H1 (cell line): ENCODE measurements at regions not wholly inside any gene's neighbourhood (a gene's known extent, or its start where the extent isn't known, plus 50 kb on each side); places are given as distances from the start of the nearest gene placed in this dataset.

Experiments
- BRCA1 ChIP-seq: IDR thresholded peaks from 2 replicates; pipeline ENCODE4 v1.6.1; 2012; ENCODE audit warnings: low read depth, low read length, improper control_type of control experiment
- SIN3A ChIP-seq, 2 experiments: IDR thresholded peaks in 1 of 2; conservative IDR thresholded peaks in 1 of 2; 2 replicates each; pipeline ENCODE4 v1.6.1; 2011 to 2012; ENCODE audit warnings: low read length in 2 of 2, improper control_type of control experiment in 1 of 2, low read depth in 1 of 2, mild to moderate bottlenecking in 1 of 2

DNA sequence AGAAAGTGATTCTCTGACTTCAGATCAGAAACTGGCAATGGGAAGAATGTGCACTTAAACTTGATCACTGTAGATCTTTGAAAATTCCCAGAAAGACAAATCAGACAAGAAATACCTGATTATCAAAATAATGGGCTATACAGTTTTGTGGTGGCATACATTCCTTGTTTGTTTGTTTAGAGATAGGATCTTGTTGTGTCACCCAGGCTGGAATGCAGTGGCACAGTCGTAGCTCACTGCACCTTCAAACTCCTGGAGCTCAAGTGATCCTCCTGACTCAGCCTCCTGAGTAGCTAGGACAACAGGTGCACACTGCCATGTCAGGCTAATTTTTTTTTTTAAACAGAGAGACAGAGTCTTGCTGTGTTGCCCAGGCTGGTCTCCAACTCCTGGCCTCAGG, 81.0 kb upstream of the SPRY1 start (continued):
- no peak for TF ChIP-seq BRCA1
- no peak for TF ChIP-seq SIN3A (conservative IDR thresholded peaks at IDR 0.05 in 1 of 2, IDR thresholded peaks at IDR 0.05 in 1 of 2; ENCODE audit: low read depth in 1 of 2, low read length in 2 of 2)
